ENCODE measurements at regions not wholly inside any gene's neighbourhood (a gene's known extent, or its start where the extent isn't known, plus 50 kb on each side); places are given as distances from the start of the nearest gene placed in this dataset.

- WGBS, 2 experiments: 87 to 96% methylated on average over 4 of the region's 4 CpGs
- no peaks in the 10 kb centered on the region for H3K9me3 ChIP-seq (ENCODE audit: control insufficient read depth, low read length)
- no peak overlapping the region for H3K4me3 ChIP-seq (ENCODE audit: insufficient read depth, low read depth, low read length)
- no peaks in the 10 kb centered on the region for H3K4me1 ChIP-seq (ENCODE audit: control insufficient read depth, insufficient read depth, low read length)
- no peaks in the 10 kb centered on the region for H3K27me3 ChIP-seq (ENCODE audit: control insufficient read depth, insufficient read depth, low read length, poor library complexity, severe bottlenecking)
- no peaks in the 10 kb centered on the region for H3K36me3 ChIP-seq (ENCODE audit: control insufficient read depth, insufficient read depth, low read length)
- no peak overlapping the region for H3K27ac ChIP-seq (ENCODE audit: insufficient read depth, low read depth, low read length, poor library complexity, severe bottlenecking)
Measured at GRCh38 chr3:30156586-30157498, 449.6 kb upstream of the TGFBR2 start.

- WGBS, 2 experiments: 87 to 96% methylated on average over 6 of the region's 6 CpGs
- no peaks in the 10 kb centered on the region for H3K9me3 ChIP-seq (ENCODE audit: control insufficient read depth, low read length)
- no peak overlapping the region for H3K27ac ChIP-seq (ENCODE audit: insufficient read depth, low read depth, low read length, poor library complexity, severe bottlenecking)
- H3K27me3 ChIP-seq (ENCODE audit: control insufficient read depth, insufficient read depth, low read length, poor library complexity, severe bottlenecking): no peaks in the 10 kb centered on the region
- H3K4me3 ChIP-seq (ENCODE audit: insufficient read depth, low read depth, low read length): no peak overlapping the region
- no peaks in the 10 kb centered on the region for H3K4me1 ChIP-seq (ENCODE audit: control insufficient read depth, insufficient read depth, low read length)
- no peaks in the 10 kb centered on the region for H3K36me3 ChIP-seq (ENCODE audit: control insufficient read depth, insufficient read depth, low read length)
Measured at GRCh38 chr3:30161375-30161774, 445.0 kb upstream of the TGFBR2 start.

- H3K9me3 ChIP-seq (ENCODE audit: control insufficient read depth, low read length): no peaks in the 10 kb centered on the region
- no peak overlapping the region for H3K27ac ChIP-seq (ENCODE audit: insufficient read depth, low read depth, low read length, poor library complexity, severe bottlenecking)
- no peak overlapping the region for H3K4me3 ChIP-seq (ENCODE audit: insufficient read depth, low read depth, low read length)
- no peaks in the 10 kb centered on the region for H3K36me3 ChIP-seq (ENCODE audit: control insufficient read depth, insufficient read depth, low read length)
- WGBS, 2 experiments: 90 to 93% methylated on average over 2 to 3 of the region's 3 CpGs
- no peaks in the 10 kb centered on the region for H3K4me1 ChIP-seq (ENCODE audit: control insufficient read depth, insufficient read depth, low read length)
- H3K27me3 ChIP-seq (ENCODE audit: control insufficient read depth, insufficient read depth, low read length, poor library complexity, severe bottlenecking): no peaks in the 10 kb centered on the region
Measured at GRCh38 chr3:30162579-30162978, 443.8 kb upstream of the TGFBR2 start.

- no peaks in the 10 kb centered on the region for H3K36me3 ChIP-seq (ENCODE audit: control insufficient read depth, insufficient read depth, low read length)
- H3K27ac ChIP-seq (ENCODE audit: insufficient read depth, low read depth, low read length, poor library complexity, severe bottlenecking): no peak overlapping the region
- no peaks in the 10 kb centered on the region for H3K4me1 ChIP-seq (ENCODE audit: control insufficient read depth, insufficient read depth, low read length)
- no peaks in the 10 kb centered on the region for H3K9me3 ChIP-seq (ENCODE audit: control insufficient read depth, low read length)
- WGBS, 2 experiments: 95 to 100% methylated on average over 3 to 4 of the region's 4 CpGs
- H3K4me3 ChIP-seq (ENCODE audit: insufficient read depth, low read depth, low read length): no peak overlapping the region
- H3K27me3 ChIP-seq (ENCODE audit: control insufficient read depth, insufficient read depth, low read length, poor library complexity, severe bottlenecking): no peaks in the 10 kb centered on the region
Measured at GRCh38 chr3:30166535-30166934, 439.9 kb upstream of the TGFBR2 start.

GRCh38 chr3:30167541-30168011 lies 438.8 kb upstream of the TGFBR2 start:
- Histone ChIP-seq H3K4me3 (ENCODE audit: insufficient read depth, low read depth, low read length) (no peak overlapping the region), H3K27ac (ENCODE audit: insufficient read depth, low read depth, low read length, poor library complexity, severe bottlenecking) (no peak overlapping the region), H3K9me3 (ENCODE audit: control insufficient read depth, low read length) (no peaks in the 10 kb centered on the region), H3K36me3 (ENCODE audit: control insufficient read depth, insufficient read depth, low read length) (no peaks in the 10 kb centered on the region), H3K4me1 (ENCODE audit: control insufficient read depth, insufficient read depth, low read length) (no peaks in the 10 kb centered on the region), H3K27me3 (ENCODE audit: control insufficient read depth, insufficient read depth, low read length, poor library complexity, severe bottlenecking) (no peaks in the 10 kb centered on the region)
- WGBS, 2 experiments: 72 to 82% methylated on average over 3 of the region's 3 CpGs

- H3K36me3 ChIP-seq (ENCODE audit: control insufficient read depth, insufficient read depth, low read length): no peaks in the 10 kb centered on the region
- H3K4me1 ChIP-seq (ENCODE audit: control insufficient read depth, insufficient read depth, low read length): no peaks in the 10 kb centered on the region
- H3K4me3 ChIP-seq (ENCODE audit: insufficient read depth, low read depth, low read length): no peak overlapping the region
- H3K9me3 ChIP-seq (ENCODE audit: control insufficient read depth, low read length): no peaks in the 10 kb centered on the region
- no peaks in the 10 kb centered on the region for H3K27me3 ChIP-seq (ENCODE audit: control insufficient read depth, insufficient read depth, low read length, poor library complexity, severe bottlenecking)
- H3K27ac ChIP-seq (ENCODE audit: insufficient read depth, low read depth, low read length, poor library complexity, severe bottlenecking): no peak overlapping the region
Measured at GRCh38 chr3:30169487-30169886, 436.9 kb upstream of the TGFBR2 start.

- Histone ChIP-seq H3K27me3 (ENCODE audit: control insufficient read depth, insufficient read depth, low read length, poor library complexity, severe bottlenecking) (no peaks in the 10 kb centered on the region), H3K4me1 (ENCODE audit: control insufficient read depth, insufficient read depth, low read length) (no peaks in the 10 kb centered on the region), H3K9me3 (ENCODE audit: control insufficient read depth, low read length) (no peaks in the 10 kb centered on the region), H3K36me3 (ENCODE audit: control insufficient read depth, insufficient read depth, low read length) (no peaks in the 10 kb centered on the region), H3K27ac (ENCODE audit: insufficient read depth, low read depth, low read length, poor library complexity, severe bottlenecking) (no peak overlapping the region), H3K4me3 (ENCODE audit: insufficient read depth, low read depth, low read length) (no peak overlapping the region)
- 90 to 93% methylated on average over 2 of the region's 2 CpGs for WGBS, 2 experiments
Measured at GRCh38 chr3:30170681-30171438, 435.5 kb upstream of the TGFBR2 start.

- H3K27me3 ChIP-seq (ENCODE audit: control insufficient read depth, insufficient read depth, low read length, poor library complexity, severe bottlenecking): no peaks in the 10 kb centered on the region
- H3K27ac ChIP-seq (ENCODE audit: insufficient read depth, low read depth, low read length, poor library complexity, severe bottlenecking): no peak overlapping the region
- H3K4me1 ChIP-seq (ENCODE audit: control insufficient read depth, insufficient read depth, low read length): no peaks in the 10 kb centered on the region
- no peaks in the 10 kb centered on the region for H3K9me3 ChIP-seq (ENCODE audit: control insufficient read depth, low read length)
- H3K36me3 ChIP-seq (ENCODE audit: control insufficient read depth, insufficient read depth, low read length): no peaks in the 10 kb centered on the region
- H3K4me3 ChIP-seq (ENCODE audit: insufficient read depth, low read depth, low read length): no peak overlapping the region
Measured at GRCh38 chr3:30174357-30174756, 432.0 kb upstream of the TGFBR2 start.

GRCh38 chr3:30180310-30181177 lies 425.9 kb upstream of the TGFBR2 start:
- WGBS, 2 experiments: 91 to 92% methylated on average over 4 of the region's 4 CpGs
- H3K27me3 ChIP-seq (ENCODE audit: control insufficient read depth, insufficient read depth, low read length, poor library complexity, severe bottlenecking): no peaks in the 10 kb centered on the region
- no peak overlapping the region for H3K4me3 ChIP-seq (ENCODE audit: insufficient read depth, low read depth, low read length)
- H3K4me1 ChIP-seq (ENCODE audit: control insufficient read depth, insufficient read depth, low read length): no peaks in the 10 kb centered on the region
- H3K9me3 ChIP-seq (ENCODE audit: control insufficient read depth, low read length): no peaks in the 10 kb centered on the region
- H3K36me3 ChIP-seq (ENCODE audit: control insufficient read depth, insufficient read depth, low read length): no peaks in the 10 kb centered on the region
- no peak overlapping the region for H3K27ac ChIP-seq (ENCODE audit: insufficient read depth, low read depth, low read length, poor library complexity, severe bottlenecking)

- Histone ChIP-seq H3K9me3 (ENCODE audit: control insufficient read depth, low read length) (no peaks in the 10 kb centered on the region), H3K36me3 (ENCODE audit: control insufficient read depth, insufficient read depth, low read length) (no peaks in the 10 kb centered on the region), H3K4me3 (ENCODE audit: insufficient read depth, low read depth, low read length) (no peak overlapping the region), H3K27me3 (ENCODE audit: control insufficient read depth, insufficient read depth, low read length, poor library complexity, severe bottlenecking) (no peaks in the 10 kb centered on the region), H3K4me1 (ENCODE audit: control insufficient read depth, insufficient read depth, low read length) (no peaks in the 10 kb centered on the region), H3K27ac (ENCODE audit: insufficient read depth, low read depth, low read length, poor library complexity, severe bottlenecking) (no peak overlapping the region)
- 80 to 100% methylated on average over 1 of the region's 1 CpG for WGBS, 2 experiments
Measured at GRCh38 chr3:30181178-30181465, 425.3 kb upstream of the TGFBR2 start.
